Activated naive CD8-positive, alpha-beta T cell treated with anti-CD3 and anti-CD28 coated beads, Interleukin-2, amount 50 U/mL, for 16 hours (primary cell): ENCODE measurements at regions not wholly inside any gene's neighbourhood (a gene's known extent, or its start where the extent isn't known, plus 50 kb on each side); places are given as distances from the start of the nearest gene placed in this dataset.
"Not testable (repeated sequence)": the region's sequence is repeated elsewhere in the genome, so short reads cannot be mapped to it uniquely, and the experiment has no call there.

Experiments used
- DNase-seq: peaks from one replicate; pipeline ENCODE4 v3.0.0-alpha.2; 2020; ENCODE audit warnings: low read depth, low spot score

- DNase-seq = no peak
Observed at GRCh38 chr9:30075451-30076199, 2308.8 kb upstream of the ACO1 start.

- no peak for DNase-seq
Observed at GRCh38 chr9:30078195-30078594, 2306.2 kb upstream of the ACO1 start.

DNA sequence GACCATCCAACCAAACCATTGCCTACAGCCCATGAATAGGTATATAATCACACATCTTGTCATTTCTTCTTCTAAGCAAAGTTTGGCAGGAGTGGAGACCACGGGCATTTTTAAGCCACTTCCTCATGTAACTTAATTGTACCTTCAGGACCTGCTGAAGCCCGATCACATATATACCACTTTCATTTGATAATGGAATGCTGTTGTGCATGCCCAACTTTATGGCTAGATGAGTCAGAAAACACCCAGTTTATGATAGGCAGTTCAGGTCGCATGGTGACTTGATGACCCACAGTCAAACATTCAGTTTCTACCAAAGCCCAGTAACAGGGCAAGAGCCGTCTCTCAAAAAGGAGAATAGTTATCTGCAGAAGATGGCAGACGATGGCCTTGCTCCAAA is 2295.0 kb upstream of the ACO1 start:
- no peak for DNase-seq

DNA sequence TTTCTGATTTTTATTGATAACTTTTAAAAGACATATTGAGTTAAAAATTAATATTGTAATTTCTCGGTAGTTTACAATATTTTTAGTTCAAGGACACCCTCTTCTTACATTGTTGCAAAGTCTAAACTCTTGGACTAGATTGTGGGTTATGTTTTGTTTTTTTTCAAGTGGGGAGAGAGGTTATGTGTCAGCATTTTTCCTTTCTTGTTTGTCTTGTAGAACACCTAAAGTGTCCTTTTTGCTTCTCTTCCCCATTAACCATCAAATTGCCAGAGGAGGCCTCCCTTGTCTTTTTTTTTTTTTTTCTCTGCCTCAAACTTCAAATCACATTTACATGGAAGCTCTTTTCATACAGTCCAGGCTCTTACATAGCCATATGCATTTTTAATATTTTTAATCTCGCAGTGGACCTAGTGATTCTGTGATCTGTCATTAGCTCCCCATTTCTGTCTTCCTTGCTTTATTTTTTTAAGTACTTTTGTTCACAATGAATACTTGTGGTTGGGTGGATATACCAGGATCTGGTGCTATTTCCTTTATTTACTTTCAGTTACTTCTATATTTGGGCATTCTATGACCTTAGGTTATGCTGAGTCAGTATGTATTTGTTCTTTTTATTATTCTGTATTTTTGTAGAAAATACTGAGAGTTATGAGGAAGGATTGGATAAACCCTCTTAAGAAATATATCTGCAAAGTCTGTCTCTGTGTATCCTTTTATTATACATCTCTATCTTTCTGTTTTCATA is 2280.6 kb upstream of the ACO1 start:
- DNase-seq = no peak

DNA sequence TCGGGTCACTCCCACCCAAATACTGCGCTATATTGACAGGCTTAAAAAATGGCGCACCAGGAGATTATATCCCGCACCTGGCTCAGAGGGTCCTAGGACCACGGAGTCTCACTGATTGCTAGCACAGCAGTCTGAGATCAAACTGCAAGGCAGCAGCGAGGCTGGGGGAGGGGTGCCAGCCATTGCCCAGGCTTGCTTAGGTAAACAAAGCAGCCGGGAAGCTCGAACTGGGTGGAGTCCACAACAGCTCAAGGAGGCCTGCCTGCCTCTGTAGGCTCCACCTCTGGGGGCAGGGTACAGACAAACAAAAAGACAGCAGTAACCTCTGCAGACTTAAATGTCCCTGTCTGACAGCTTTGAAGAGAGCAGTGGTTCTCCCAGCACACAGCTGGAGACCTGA is 2277.3 kb upstream of the ACO1 start:
- DNase-seq = not testable (repeated sequence)

GRCh38 chr9:30116673-30117217 is 2267.7 kb upstream of the ACO1 start:
- DNase-seq = no peak

- no peak for DNase-seq
Observed at GRCh38 chr9:30120666-30121065, 2263.8 kb upstream of the ACO1 start.

GRCh38 chr9:30121611-30122010 is 2262.8 kb upstream of the ACO1 start:
- DNase-seq = no peak

DNA sequence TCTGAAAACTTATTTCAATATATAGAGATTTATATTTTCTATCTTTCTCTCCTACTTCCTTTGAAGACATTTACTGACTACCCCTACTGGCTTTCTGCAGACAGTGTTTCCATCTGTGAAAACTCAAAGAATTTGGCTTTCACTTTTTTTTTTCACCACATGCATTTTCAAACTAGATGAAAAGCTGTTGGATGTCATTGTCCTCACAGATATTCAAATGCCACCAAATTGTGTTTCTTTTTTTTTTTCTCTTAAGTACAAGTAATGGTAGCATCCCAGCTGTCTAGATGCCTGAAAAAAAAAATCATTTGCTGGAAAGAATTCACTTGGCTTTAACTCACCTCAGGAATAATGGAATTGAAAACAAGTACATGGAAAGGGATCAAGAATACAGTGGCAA is 2258.6 kb upstream of the ACO1 start:
- no peak for DNase-seq

DNA sequence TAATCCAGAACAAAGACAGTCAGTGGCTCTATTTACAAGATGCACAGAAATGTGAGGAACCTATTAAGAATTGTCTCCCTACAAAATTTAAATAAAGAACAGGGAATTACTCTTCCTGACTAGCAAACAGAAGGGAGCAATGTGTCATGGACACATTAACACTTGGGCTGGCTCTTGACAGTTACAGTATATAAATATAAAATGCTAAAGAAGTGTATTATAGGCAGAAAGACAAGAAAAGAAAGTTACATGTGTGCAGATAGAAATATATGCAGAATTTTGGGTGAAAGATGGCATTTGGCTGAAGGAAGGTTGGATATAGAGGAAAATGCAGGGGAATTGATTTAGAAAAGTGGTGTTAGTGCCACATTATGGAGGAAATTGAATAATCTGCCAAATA is 2257.1 kb upstream of the ACO1 start:
- DNase-seq = no peak

GRCh38 chr9:30140407-30140806 is 2244.0 kb upstream of the ACO1 start:
- no peak for DNase-seq

GRCh38 chr9:30160570-30160969 is 2223.9 kb upstream of the ACO1 start:
- DNase-seq = no peak

DNA sequence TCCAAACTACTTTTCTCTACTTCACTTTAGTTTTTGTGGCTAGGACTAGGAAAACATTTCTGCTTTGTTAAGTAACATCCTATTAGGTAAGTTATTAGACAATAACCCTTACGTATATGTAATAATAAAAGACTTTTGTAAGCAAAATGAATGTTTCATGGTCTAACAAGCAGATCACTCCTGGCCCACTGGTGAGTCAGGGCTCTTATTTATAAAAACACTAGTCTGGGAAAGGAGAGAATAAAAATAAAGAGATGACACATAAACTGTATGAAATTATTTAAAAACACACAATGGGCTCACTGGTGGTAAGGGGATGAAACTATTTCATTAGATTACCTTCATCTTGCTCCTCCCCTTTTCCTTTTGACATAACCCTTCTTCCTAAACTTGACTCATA is 2212.2 kb upstream of the ACO1 start:
- DNase-seq = no peak

GRCh38 chr9:30178610-30179009 is 2205.8 kb upstream of the ACO1 start:
- no peak for DNase-seq

- DNase-seq = no peak
Observed at GRCh38 chr9:30193421-30193820, 2191.0 kb upstream of the ACO1 start.

GRCh38 chr9:30196941-30197340 is 2187.5 kb upstream of the ACO1 start:
- DNase-seq = no peak

DNA sequence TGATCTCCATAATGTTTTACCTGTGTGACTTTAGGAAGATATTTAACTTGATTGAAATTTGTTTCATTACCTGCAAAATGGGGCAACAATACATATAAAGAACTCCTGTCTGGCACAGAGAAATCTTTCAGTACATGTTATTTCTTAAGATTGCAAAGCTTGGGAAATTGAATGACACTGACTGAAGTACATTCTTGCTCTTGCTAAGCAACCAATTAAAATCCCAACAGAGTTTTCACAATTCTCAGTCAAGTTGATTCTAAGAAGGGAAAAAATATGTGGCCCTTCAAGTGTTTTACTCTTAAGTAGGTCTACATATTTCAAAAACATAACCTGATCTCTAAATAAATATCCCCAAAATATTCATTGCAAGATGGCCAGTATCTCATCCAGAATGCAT is 2187.0 kb upstream of the ACO1 start:
- DNase-seq = no peak

GRCh38 chr9:30197954-30198353 is 2186.5 kb upstream of the ACO1 start:
- DNase-seq = no peak

DNA sequence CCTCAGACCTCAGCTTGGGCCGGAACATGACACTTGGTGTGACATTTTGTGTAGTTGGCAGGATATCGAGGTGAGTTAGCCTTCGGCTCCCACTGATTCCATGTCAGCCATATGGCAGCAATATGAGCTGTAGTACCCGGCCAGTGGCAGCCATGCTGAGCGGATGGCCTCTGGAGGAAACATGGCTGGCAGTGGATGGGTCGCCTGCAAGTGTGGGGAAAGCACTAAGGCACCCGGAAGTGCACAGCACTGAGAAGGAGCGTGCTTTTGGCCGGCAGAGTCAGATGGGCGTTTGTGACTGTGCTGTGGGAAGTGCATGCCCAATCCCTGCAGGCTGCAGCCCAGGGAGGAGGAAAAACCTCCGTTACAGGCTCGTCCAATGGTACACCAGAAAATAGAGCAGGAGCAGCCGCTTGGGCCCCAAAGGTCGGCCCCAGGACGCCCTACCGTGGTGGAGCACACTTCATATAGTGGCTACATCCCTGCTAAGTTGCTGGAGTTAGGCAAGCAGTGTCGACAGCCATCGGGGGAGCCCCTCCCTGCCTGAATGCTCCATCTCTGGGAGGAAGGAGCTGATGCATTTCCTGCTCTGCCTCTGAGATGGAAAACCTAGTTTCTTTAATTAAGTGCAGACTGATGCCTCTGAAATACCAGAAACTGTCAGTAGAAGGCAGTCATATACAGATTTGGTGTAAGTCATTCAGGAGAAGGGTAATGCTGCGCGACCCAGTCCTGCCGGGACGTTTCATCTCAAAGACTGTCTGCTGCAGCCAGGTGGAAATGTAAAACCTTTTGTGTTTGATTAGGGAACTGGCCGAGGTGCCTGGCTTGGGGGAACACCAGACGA is 2185.8 kb upstream of the ACO1 start:
- no peak for DNase-seq

- no peak for DNase-seq
Observed at GRCh38 chr9:30201024-30201423, 2183.4 kb upstream of the ACO1 start.

DNA sequence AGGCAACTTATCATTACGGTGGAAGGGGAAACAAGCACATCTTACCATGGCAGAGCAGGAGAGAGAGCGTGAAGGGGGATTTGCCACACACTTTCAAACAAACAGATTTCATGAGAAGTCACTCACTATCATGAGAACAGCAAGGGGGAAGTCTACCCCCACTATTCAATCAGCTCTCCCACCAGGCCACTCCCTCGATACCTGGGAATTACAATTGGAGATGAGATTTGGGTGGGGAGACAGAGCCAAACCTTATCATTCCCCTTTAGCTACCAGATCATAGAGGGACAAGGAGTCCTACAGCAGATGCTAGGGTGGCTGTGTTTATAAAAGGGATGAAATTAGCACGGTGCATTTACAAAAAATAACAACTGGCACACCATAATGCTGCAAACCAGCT is 2149.4 kb upstream of the ACO1 start:
- DNase-seq = no peak

DNA sequence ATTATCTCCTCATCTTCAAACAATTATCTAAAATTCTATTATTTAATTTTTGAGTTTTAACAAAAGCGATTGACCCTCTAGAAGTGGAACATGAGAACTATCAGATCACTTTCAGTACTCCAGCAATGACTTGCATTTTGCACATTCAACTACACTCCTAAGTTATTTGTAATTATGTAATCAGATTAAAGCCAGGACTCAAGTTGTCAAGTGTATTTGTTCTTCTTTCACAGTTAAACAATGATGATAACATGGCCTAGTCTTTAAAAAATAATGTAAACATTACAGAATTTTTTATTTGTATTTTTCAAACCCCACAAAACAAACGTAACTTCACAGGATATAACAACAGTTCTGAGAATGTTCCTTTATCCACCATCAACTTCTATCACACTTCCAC is 2148.9 kb upstream of the ACO1 start:
- DNase-seq = no peak
